GM23338 (cell line): ENCODE measurements at regions not wholly inside any gene's neighbourhood (a gene's known extent, or its start where the extent isn't known, plus 50 kb on each side); places are given as distances from the start of the nearest gene placed in this dataset.

ENCODE experiments used
- ATAC-seq: fragments of 200-7000 bp; cut with Tn5 transposase; 3 replicates; pipeline ENCODE4 v1.9.1; 2020
- DNase-seq: peaks from one replicate; pipeline ENCODE4 v3.0.0-alpha.2; 2015; ENCODE audit warnings: low spot score
- H2AFZ ChIP-seq: fragments of 200-600 bp; sonication (generic); 2 replicates; pipeline ENCODE4 v1.8.0; 2016; ENCODE audit warnings: antibody characterized with exemption, mild to moderate bottlenecking, moderate library complexity
- H3F3A ChIP-seq: fragments of 200-600 bp; sonication (generic); replicated peaks from 2 replicates; pipeline ENCODE4 v1.8.0; 2017; ENCODE audit warnings: antibody characterized with exemption, mixed run types, low read depth
- H3K27ac ChIP-seq: fragments of 200-600 bp; sonication (generic); 2 replicates; pipeline ENCODE4 v1.6.1; 2016; ENCODE audit warnings: low read depth
- H3K27me3 ChIP-seq: fragments of 200-600 bp; sonication (generic); 2 replicates; pipeline ENCODE4 v1.8.0; 2016; ENCODE audit warnings: mild to moderate bottlenecking, mixed run types, moderate library complexity; ENCODE audit not compliant: insufficient read depth
- H3K36me3 ChIP-seq: fragments of 200-600 bp; sonication (generic); 2 replicates; pipeline ENCODE4 v1.8.0; 2016; ENCODE audit warnings: mild to moderate bottlenecking; ENCODE audit not compliant: insufficient read depth
- H3K4me1 ChIP-seq: fragments of 200-600 bp; sonication (generic); 2 replicates; pipeline ENCODE4 v1.8.0; 2016; ENCODE audit warnings: mild to moderate bottlenecking, moderate library complexity; ENCODE audit not compliant: insufficient read depth
- H3K4me2 ChIP-seq: fragments of 200-600 bp; sonication (generic); 2 replicates; pipeline ENCODE4 v1.7.1; 2017; ENCODE audit warnings: mixed run types
- H3K4me3 ChIP-seq: fragments of 200-600 bp; sonication (generic); 2 replicates; pipeline ENCODE4 v1.6.1; 2016; ENCODE audit warnings: mixed run types
- H3K79me2 ChIP-seq: fragments of 200-600 bp; sonication (generic); replicated peaks from 2 replicates; pipeline ENCODE4 v1.8.0; 2017; ENCODE audit warnings: mild to moderate bottlenecking; ENCODE audit not compliant: insufficient read depth
- H3K9me2 ChIP-seq: fragments of 200-600 bp; sonication (generic); 2 replicates; pipeline ENCODE4 v1.8.0; 2017; ENCODE audit not compliant: insufficient read depth
- H4K20me1 ChIP-seq: fragments of 200-600 bp; sonication (generic); replicated peaks from 2 replicates; pipeline ENCODE4 v1.8.0; 2017; ENCODE audit warnings: mild to moderate bottlenecking; ENCODE audit not compliant: insufficient read depth
- H3K27ac Mint-ChIP-seq: 2 replicates; pipeline ENCODE4 v1.8.0; 2020; ENCODE audit warnings: inconsistent platforms, mild to moderate bottlenecking, moderate library complexity, mixed read lengths
- H3K27me3 Mint-ChIP-seq: 3 replicates; pipeline ENCODE4 v1.8.0; 2022; ENCODE audit warnings: low read depth, mild to moderate bottlenecking, moderate library complexity, mixed read lengths, inconsistent platforms; ENCODE audit not compliant: insufficient read depth, poor library complexity
- H3K36me3 Mint-ChIP-seq: 3 replicates; pipeline ENCODE4 v1.8.0; 2021; ENCODE audit warnings: low read depth, mild to moderate bottlenecking, inconsistent platforms, moderate library complexity, mixed read lengths
- H3K4me1 Mint-ChIP-seq: 3 replicates; pipeline ENCODE4 v1.8.0; 2020; ENCODE audit warnings: mild to moderate bottlenecking, inconsistent platforms, mixed read lengths
- H3K4me3 Mint-ChIP-seq: 3 replicates; pipeline ENCODE4 v1.8.0; 2021; ENCODE audit warnings: moderate library complexity, mild to moderate bottlenecking, inconsistent platforms, mixed read lengths
- H3K9me3 Mint-ChIP-seq: 3 replicates; pipeline ENCODE4 v1.8.0; 2020; ENCODE audit warnings: moderate library complexity, mild to moderate bottlenecking, inconsistent platforms, mixed read lengths
- CREB1 ChIP-seq: fragments of 250-450 bp; sonication (Bioruptor Pico); IDR thresholded peaks from 2 replicates; pipeline ENCODE4 v1.5.0; 2020; ENCODE audit warnings: low read depth, mild to moderate bottlenecking, moderate library complexity
- CTCF ChIP-seq, 2 experiments: fragments of 200-600 bp in 1 of 2; sonication (generic) in 1 of 2; conservative IDR thresholded peaks; 2 replicates each; pipeline versions ENCODE4 v1.5.1 to v1.6.1; 2016 to 2017; ENCODE audit warnings: antibody characterized with exemption in 2 of 2, low read depth in 2 of 2, mild to moderate bottlenecking in 2 of 2, moderate library complexity in 1 of 2
- ETS1 ChIP-seq: IDR thresholded peaks from 2 replicates; pipeline ENCODE4 v1.6.1; 2016; ENCODE audit warnings: antibody characterized with exemption
- EZH2 ChIP-seq: fragments of 200-600 bp; sonication (generic); IDR thresholded peaks from one replicate; pipeline ENCODE4 v1.8.0; 2017; ENCODE audit warnings: antibody characterized with exemption, mild to moderate bottlenecking, low read depth; ENCODE audit not compliant: unreplicated experiment
- EZH2phosphoT487 ChIP-seq: fragments of 200-600 bp; sonication (generic); IDR thresholded peaks from one replicate; pipeline ENCODE4 v1.8.1; 2018; ENCODE audit warnings: antibody characterized with exemption; ENCODE audit not compliant: unreplicated experiment
- JUNB ChIP-seq: IDR thresholded peaks from one replicate; pipeline ENCODE4 v1.6.1; 2016; ENCODE audit warnings: antibody characterized with exemption; ENCODE audit not compliant: unreplicated experiment
- REST ChIP-seq: IDR thresholded peaks from one replicate; pipeline ENCODE4 v1.6.1; 2018; ENCODE audit warnings: antibody characterized with exemption; ENCODE audit not compliant: unreplicated experiment
- STAT1 ChIP-seq: IDR thresholded peaks from one replicate; pipeline ENCODE4 v1.6.1; 2016; ENCODE audit warnings: antibody characterized with exemption; ENCODE audit not compliant: unreplicated experiment

DNA sequence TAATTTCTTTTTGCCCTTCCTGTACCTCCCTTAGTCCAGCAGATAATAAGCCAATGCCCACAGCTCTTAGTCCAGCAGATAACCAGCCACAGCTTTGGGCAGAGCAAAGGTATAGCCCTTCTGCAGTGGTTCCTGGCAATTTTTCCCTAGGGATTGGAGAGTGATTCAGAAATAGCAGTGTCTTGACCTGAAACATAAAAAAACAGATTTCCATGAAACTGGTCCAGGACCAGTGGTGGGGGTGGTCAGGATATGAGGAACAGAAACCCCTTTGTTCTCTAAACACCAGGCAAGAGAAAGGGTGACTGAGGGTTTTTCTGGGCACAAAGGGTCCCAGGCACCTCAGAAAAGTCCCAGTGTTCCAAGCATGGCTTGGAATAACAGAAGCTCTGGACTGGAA, 103.4 kb downstream of the ARRDC4 start:
- no peak overlapping the region for H3K4me3 Mint-ChIP-seq
- 0 out of 3 replicates have a peak, but pooled peaks cover 3% of the 10 kb centered on the region for H3K36me3 Mint-ChIP-seq
- no peak for ATAC-seq
- peaks cover 2% of the 10 kb centered on the region for H3K27me3 Mint-ChIP-seq
- Histone ChIP-seq H3K4me2 (no peak overlapping the region), H3K9me2 (peaks cover 6% of the 10 kb centered on the region; the same call in 1 of the 2 replicates), H3K4me3 (no peak overlapping the region), H2AFZ (no peak overlapping the region), H3K4me1 (no peaks in the 10 kb centered on the region), H3K79me2 (no peaks in the 10 kb centered on the region), H3K36me3 (no peaks in the 10 kb centered on the region; the same call in 1 of the 2 replicates), H4K20me1 (no peaks in the 10 kb centered on the region), H3K27me3 (no peaks in the 10 kb centered on the region), H3K27ac (no peak overlapping the region), H3F3A (no peaks in the 10 kb centered on the region)
- no peak for TF ChIP-seq CTCF (conservative IDR thresholded peaks at IDR 0.05; ENCODE audit: low read depth in 2 of 2)
- H3K27ac Mint-ChIP-seq = no peak overlapping the region
- DNase-seq = no peak
- peaks cover 8% of the 10 kb centered on the region; the same call in 1 of the 3 replicates for H3K9me3 Mint-ChIP-seq
- H3K4me1 Mint-ChIP-seq = peaks cover 5% of the 10 kb centered on the region; the same call in 1 of the 3 replicates

- Histone ChIP-seq H3K4me1 (no peaks in the 10 kb centered on the region), H3F3A (no peaks in the 10 kb centered on the region), H3K9me2 (peaks cover 7% of the 10 kb centered on the region; the same call in 1 of the 2 replicates), H3K36me3 (no peaks in the 10 kb centered on the region), H3K27ac (no peak overlapping the region), H3K79me2 (no peaks in the 10 kb centered on the region), H3K27me3 (no peaks in the 10 kb centered on the region), H2AFZ (no peak overlapping the region), H3K4me2 (no peak overlapping the region), H4K20me1 (no peaks in the 10 kb centered on the region), H3K4me3 (no peak overlapping the region)
- Mint-ChIP-seq H3K4me3 (no peak overlapping the region), H3K36me3 (no peaks in the 10 kb centered on the region), H3K27ac (no peak overlapping the region), H3K27me3 (no peaks in the 10 kb centered on the region), H3K4me1 (peaks cover 12% of the 10 kb centered on the region; the same call in 1 of the 3 replicates), H3K9me3 (peaks cover 9% of the 10 kb centered on the region; the same call in 2 of the 3 replicates)
- ATAC-seq = no peak
- TF ChIP-seq CREB1 = no peak
- no peak for DNase-seq
Measured at GRCh38 chr15:98067339-98067738, 106.8 kb downstream of the ARRDC4 start.

- no peak overlapping the region for H3K4me3 Mint-ChIP-seq
- Histone ChIP-seq H3K4me2 (no peak overlapping the region), H3K27ac (no peak overlapping the region), H3K4me3 (no peak overlapping the region), H3K27me3 (no peaks in the 10 kb centered on the region), H3K4me1 (no peaks in the 10 kb centered on the region), H3F3A (no peaks in the 10 kb centered on the region), H3K36me3 (no peaks in the 10 kb centered on the region), H3K79me2 (no peaks in the 10 kb centered on the region), H2AFZ (no peak overlapping the region), H4K20me1 (no peaks in the 10 kb centered on the region), H3K9me2 (peaks cover 7% of the 10 kb centered on the region; the same call in 1 of the 2 replicates)
- DNase-seq (no peak), ATAC-seq (no peak)
- no peaks in the 10 kb centered on the region for H3K27me3 Mint-ChIP-seq
- peaks cover 9% of the 10 kb centered on the region; the same call in 2 of the 3 replicates for H3K9me3 Mint-ChIP-seq
- H3K27ac Mint-ChIP-seq = no peak overlapping the region
- peaks cover 12% of the 10 kb centered on the region; the same call in 1 of the 3 replicates for H3K4me1 Mint-ChIP-seq
- no peaks in the 10 kb centered on the region for H3K36me3 Mint-ChIP-seq
- TF ChIP-seq REST (no peak), JUNB (no peak), CREB1 (no peak), ETS1 (no peak), CTCF (conservative IDR thresholded peaks at IDR 0.05; ENCODE audit: low read depth in 2 of 2) (no peak), STAT1 (no peak), EZH2phosphoT487 (no peak), EZH2 (no peak)
Measured at GRCh38 chr15:98069256-98069655, 108.8 kb downstream of the ARRDC4 start.
